GM12878 (cell line): ENCODE measurements at regions not wholly inside any gene's neighbourhood (a gene's known extent, or its start where the extent isn't known, plus 50 kb on each side); places are given as distances from the start of the nearest gene placed in this dataset.

Experiments used
- ATF3 ChIP-seq: IDR thresholded peaks from 2 replicates; pipeline ENCODE4 v1.6.1; 2011; ENCODE audit warnings: low read depth, mild to moderate bottlenecking, low read length, moderate library complexity, borderline replicate concordance; ENCODE audit errors: extremely low read depth
- ATF7 ChIP-seq: fragments of 450-650 bp; IDR thresholded peaks from 2 replicates; pipeline ENCODE4 v1.6.1; 2016; ENCODE audit warnings: low read depth, mild to moderate bottlenecking
- CTCF ChIP-seq, 3 experiments: IDR thresholded peaks in 2 of 3; conservative IDR thresholded peaks in 1 of 3; 2 replicates each; pipeline ENCODE4 v1.5.1; 2011; ENCODE audit warnings: low read depth in 3 of 3, low read length in 3 of 3, mild to moderate bottlenecking in 3 of 3, control low read depth in 2 of 3, moderate library complexity in 2 of 3, inconsistent platforms in 1 of 3, mixed read lengths in 1 of 3; ENCODE audit not compliant: control insufficient read depth in 2 of 3, insufficient read depth in 1 of 3; ENCODE audit errors: extremely low read depth in 1 of 3
- HDAC6 ChIP-seq: fragments of 200-600 bp; sonication (generic); IDR thresholded peaks from one replicate; pipeline ENCODE4 v1.8.0; 2017; ENCODE audit warnings: antibody characterized with exemption; ENCODE audit not compliant: unreplicated experiment
- NFYA ChIP-seq: IDR thresholded peaks from 2 replicates; pipeline ENCODE4 v1.6.1; 2011; ENCODE audit warnings: low read depth, mild to moderate bottlenecking, low read length, improper control_type of control experiment, borderline replicate concordance
- PBX3 ChIP-seq: IDR thresholded peaks from 2 replicates; pipeline ENCODE4 v1.6.1; 2011; ENCODE audit warnings: mild to moderate bottlenecking, low read depth, low read length, moderate library complexity; ENCODE audit not compliant: insufficient replicate concordance
- POLR2A ChIP-seq: IDR thresholded peaks from 2 replicates; pipeline ENCODE4 v1.6.1; 2011; ENCODE audit warnings: low read depth, mild to moderate bottlenecking, low read length
- REST ChIP-seq: IDR thresholded peaks from 2 replicates; pipeline ENCODE4 v1.6.1; 2012; ENCODE audit warnings: mild to moderate bottlenecking, low read depth, low read length
- SMC3 ChIP-seq: IDR thresholded peaks from 2 replicates; pipeline ENCODE4 v1.6.1; 2011; ENCODE audit warnings: low read length, improper control_type of control experiment, borderline replicate concordance
- SUZ12 ChIP-seq: fragments of 200-600 bp; sonication (generic); IDR thresholded peaks from one replicate; pipeline ENCODE4 v1.6.1; 2018; ENCODE audit warnings: antibody characterized with exemption, mild to moderate bottlenecking; ENCODE audit not compliant: unreplicated experiment
- USF2 ChIP-seq: IDR thresholded peaks from 2 replicates; pipeline ENCODE4 v1.6.1; 2011; ENCODE audit warnings: low read depth, low read length, improper control_type of control experiment, borderline replicate concordance

GRCh38 chr14:48690349-48690748 lies 895.8 kb downstream of the RPS29 start:
- TF ChIP-seq USF2 (no peak), PBX3 (no peak), SMC3 (no peak), CTCF (IDR thresholded peaks at IDR 0.05 in 2 of 3, conservative IDR thresholded peaks at IDR 0.05 in 1 of 3; ENCODE audit: control insufficient read depth in 2 of 3, extremely low read depth in 1 of 3, insufficient read depth in 1 of 3, low read depth in 3 of 3, low read length in 3 of 3) (no peak; a peak in 1 of 6 replicates), POLR2A (no peak), ATF7 (no peak), ATF3 (no peak), SUZ12 (no peak), REST (no peak), HDAC6 (no peak), NFYA (no peak)
